ENCODE measurements at regions not wholly inside any gene's neighbourhood (a gene's known extent, or its start where the extent isn't known, plus 50 kb on each side); places are given as distances from the start of the nearest gene placed in this dataset.

DNA sequence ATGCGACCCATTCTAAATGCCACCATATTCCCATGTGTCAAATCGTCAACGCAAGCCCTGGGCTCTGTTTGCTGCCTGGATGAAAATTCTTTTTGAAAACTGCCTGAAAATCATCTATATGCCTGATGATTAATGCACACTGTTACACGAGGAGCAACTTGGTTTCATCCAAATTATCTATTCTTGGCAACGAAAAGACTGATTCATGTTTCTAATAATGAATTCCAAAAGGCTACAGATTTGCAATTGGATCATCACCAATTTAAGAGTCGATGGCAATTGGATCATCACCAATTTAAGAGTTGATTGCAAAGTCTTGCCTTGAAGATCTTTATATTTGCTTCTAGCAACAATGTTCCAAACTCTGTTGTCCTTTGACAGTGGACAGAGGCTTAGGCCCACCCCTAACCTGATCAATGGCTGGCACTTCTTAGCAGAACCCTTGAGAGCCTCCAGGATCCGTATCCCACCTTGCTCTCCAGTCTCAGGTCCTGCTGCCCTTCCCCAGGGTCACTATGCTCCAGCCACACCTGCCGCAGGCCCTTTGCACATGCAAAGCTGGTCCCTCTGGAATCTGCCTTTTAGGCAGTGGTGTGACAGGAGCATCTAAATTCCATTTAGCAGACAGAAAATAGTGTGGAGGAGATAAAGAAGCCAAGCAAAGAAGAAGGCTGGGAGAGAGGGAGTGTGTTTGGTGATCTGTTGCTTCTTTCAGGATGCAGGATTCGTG lies 460.9 kb upstream of the SULF2 start:
- H3K4me3 ChIP-seq = no peak overlapping the region

DNA sequence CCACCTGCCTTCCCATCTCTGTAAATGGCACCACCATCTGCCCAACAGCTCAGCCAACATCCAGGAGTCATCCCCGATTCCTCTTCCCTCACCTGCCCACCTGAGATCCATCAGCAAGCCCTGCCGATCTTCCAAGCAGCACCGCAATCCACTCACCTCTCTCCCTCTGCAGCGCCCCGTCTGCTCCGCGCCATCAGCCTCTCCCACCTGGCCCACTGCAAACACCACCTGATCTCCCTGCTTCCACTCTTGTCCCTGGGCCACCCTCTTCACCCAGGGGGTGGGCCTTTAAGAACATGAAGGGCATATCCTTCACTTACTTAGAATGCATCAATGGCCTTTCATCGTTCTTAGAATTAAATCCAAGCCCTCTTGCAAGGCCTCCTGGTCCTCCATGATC lies 457.3 kb upstream of the SULF2 start:
- no peak overlapping the region for H3K27ac ChIP-seq
- ATAC-seq (no peak), DNase-seq (no peak)
- H3K9me3 ChIP-seq = no peaks in the 10 kb centered on the region
- intact Hi-C loops (cut with DNase I) = no loop called here
- WGBS, 4 donors = 95 to 98% (median 97%) methylated on average over 8 of the region's 8 CpGs
- peaks cover 0 to 8% (median 0%) of the 10 kb centered on the region in 12 donors for H3K4me1 ChIP-seq
- H3K27me3 ChIP-seq = no peaks in the 10 kb centered on the region
- no peak overlapping the region for H3K4me3 ChIP-seq
- H3K36me3 ChIP-seq = no peaks in the 10 kb centered on the region
- no peak for TF ChIP-seq POLR2A (IDR thresholded peaks at IDR 0.05)
- TF ChIP-seq, protein P1, sequence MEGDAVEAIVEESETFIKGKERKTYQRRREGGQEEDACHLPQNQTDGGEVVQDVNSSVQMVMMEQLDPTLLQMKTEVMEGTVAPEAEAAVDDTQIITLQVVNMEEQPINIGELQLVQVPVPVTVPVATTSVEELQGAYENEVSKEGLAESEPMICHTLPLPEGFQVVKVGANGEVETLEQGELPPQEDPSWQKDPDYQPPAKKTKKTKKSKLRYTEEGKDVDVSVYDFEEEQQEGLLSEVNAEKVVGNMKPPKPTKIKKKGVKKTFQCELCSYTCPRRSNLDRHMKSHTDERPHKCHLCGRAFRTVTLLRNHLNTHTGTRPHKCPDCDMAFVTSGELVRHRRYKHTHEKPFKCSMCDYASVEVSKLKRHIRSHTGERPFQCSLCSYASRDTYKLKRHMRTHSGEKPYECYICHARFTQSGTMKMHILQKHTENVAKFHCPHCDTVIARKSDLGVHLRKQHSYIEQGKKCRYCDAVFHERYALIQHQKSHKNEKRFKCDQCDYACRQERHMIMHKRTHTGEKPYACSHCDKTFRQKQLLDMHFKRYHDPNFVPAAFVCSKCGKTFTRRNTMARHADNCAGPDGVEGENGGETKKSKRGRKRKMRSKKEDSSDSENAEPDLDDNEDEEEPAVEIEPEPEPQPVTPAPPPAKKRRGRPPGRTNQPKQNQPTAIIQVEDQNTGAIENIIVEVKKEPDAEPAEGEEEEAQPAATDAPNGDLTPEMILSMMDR (IDR thresholded peaks at IDR 0.05) = no peak

More for the DNA sequence above, 460.9 kb upstream of the SULF2 start:
- no peak overlapping the region for H3K27ac ChIP-seq
- no peaks in the 10 kb centered on the region for H3K9me3 ChIP-seq
- ATAC-seq (no peak), DNase-seq (no peak)
- no peak for TF ChIP-seq POLR2A (IDR thresholded peaks at IDR 0.05)
- TF ChIP-seq, protein P1 (IDR thresholded peaks at IDR 0.05) = no peak
- H3K36me3 ChIP-seq = no peaks in the 10 kb centered on the region
- no peaks in the 10 kb centered on the region for H3K27me3 ChIP-seq
- H3K4me1 ChIP-seq = peaks cover 0 to 8% (median 0%) of the 10 kb centered on the region in 12 donors
- WGBS, 4 donors = 66 to 82% (median 80%) methylated on average over 9 of the region's 9 CpGs
- intact Hi-C loops (cut with DNase I) = no loop called here

DNA sequence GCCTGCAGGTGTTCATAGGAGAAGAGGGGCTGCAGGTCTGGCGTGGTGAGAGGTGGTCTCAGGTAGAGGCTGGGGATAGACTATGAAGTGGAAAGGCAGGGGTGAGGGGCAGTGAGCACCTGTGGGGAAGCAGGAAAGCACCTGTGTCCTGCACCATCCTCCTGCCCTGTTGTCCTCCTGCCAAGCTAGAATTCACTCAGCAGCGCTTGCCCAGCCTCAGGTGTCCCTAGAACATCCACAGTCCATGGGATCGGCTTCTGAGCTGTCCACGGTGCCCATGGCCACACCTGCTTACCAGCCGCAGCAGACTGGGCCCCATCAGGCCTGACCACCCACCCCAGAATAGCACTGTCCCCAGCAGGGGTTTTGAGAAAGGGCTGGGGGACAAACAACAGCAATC lies 456.2 kb upstream of the SULF2 start:
- Histone ChIP-seq H3K4me3 (no peak overlapping the region), H3K36me3 (no peaks in the 10 kb centered on the region), H3K27me3 (no peaks in the 10 kb centered on the region), H3K9me3 (no peaks in the 10 kb centered on the region), H3K27ac (no peak overlapping the region), H3K4me1 (peaks cover 0 to 2% (median 0%) of the 10 kb centered on the region in 12 donors)
- no peak for ATAC-seq
- TF ChIP-seq, protein P1 (IDR thresholded peaks at IDR 0.05) = no peak
- TF ChIP-seq POLR2A (IDR thresholded peaks at IDR 0.05) = no peak
- 77 to 89% (median 88%) methylated on average over 5 of the region's 5 CpGs for WGBS, 4 donors
- intact Hi-C loops (cut with DNase I) = no loop called here
- DNase-seq = no peak

- no peaks in the 10 kb centered on the region for H3K9me3 ChIP-seq
- 66 to 80% (median 78%) methylated on average over 4 of the region's 4 CpGs for WGBS, 4 donors
- no peak overlapping the region for H3K4me3 ChIP-seq
- no peak overlapping the region for H3K27ac ChIP-seq
- DNase-seq = no peak
- intact Hi-C loops (cut with DNase I) = no loop called here
- no peak for TF ChIP-seq POLR2A (IDR thresholded peaks at IDR 0.05)
- TF ChIP-seq, protein P1 (IDR thresholded peaks at IDR 0.05) = no peak
- no peaks in the 10 kb centered on the region for H3K27me3 ChIP-seq
- ATAC-seq = no peak
- no peaks in the 10 kb centered on the region for H3K4me1 ChIP-seq
- no peaks in the 10 kb centered on the region for H3K36me3 ChIP-seq
Measured at GRCh38 chr20:48238781-48239180, 453.5 kb upstream of the SULF2 start.
